HEK293 (cell line): ENCODE measurements at regions not wholly inside any gene's neighbourhood (a gene's known extent, or its start where the extent isn't known, plus 50 kb on each side); places are given as distances from the start of the nearest gene placed in this dataset.

Experiments
- CTCF ChIA-PET: fragments of 350-600 bp; formaldehyde crosslinking; extraction: SDS; loops from one replicate; lab custom pipeline; 2021; ENCODE audit warnings: antibody characterized with exemption; lab: Yijun Ruan, JAX
- POLR2A ChIA-PET: fragments of 300-600 bp; formaldehyde crosslinking; extraction: SDS; loops from one replicate; lab custom pipeline; 2020; ENCODE audit warnings: antibody characterized with exemption, inconsistent platforms; lab: Yijun Ruan, JAX
- H3K27ac ChIP-seq: fragments of 200-500 bp; sonication (Bioruptor generic); 2 replicates; pipeline ENCODE4 v1.5.1; 2014; ENCODE audit warnings: low read depth, low read length, control low read depth, inconsistent platforms; ENCODE audit errors: extremely low read depth
- H3K36me3 ChIP-seq, 2 experiments: fragments of 200-500 bp in 1 of 2; sonication (Bioruptor generic) in 1 of 2; 1 replicate in 1 of 2; 2 replicates in 1 of 2; pipeline ENCODE4 v1.5.1; 2014 to 2017; ENCODE audit warnings: inconsistent platforms in 2 of 2, low read length in 2 of 2; ENCODE audit not compliant: control insufficient read depth in 2 of 2, insufficient read depth in 1 of 2
- H3K4me1 ChIP-seq: fragments of 200-500 bp; sonication (Bioruptor generic); 2 replicates; pipeline ENCODE4 v1.5.1; 2014; ENCODE audit warnings: mild to moderate bottlenecking, low read length, inconsistent platforms; ENCODE audit not compliant: control insufficient read depth, insufficient read depth
- H3K4me3 ChIP-seq: 2 replicates; pipeline ENCODE4 v1.5.1; 2011; ENCODE audit warnings: low read depth, mild to moderate bottlenecking, control low read depth, low read length, moderate library complexity
- H3K9me3 ChIP-seq: fragments of 200-500 bp; sonication (Bioruptor generic); 2 replicates; pipeline ENCODE4 v1.5.1; 2014; ENCODE audit warnings: low read depth, low read length, inconsistent platforms; ENCODE audit not compliant: control insufficient read depth, insufficient read depth
- BCL11A ChIP-seq: fragments of 450-650 bp; formaldehyde crosslinking; IDR thresholded peaks from 2 replicates; pipeline ENCODE4 v1.5.1; 2016; ENCODE audit warnings: low read depth, missing biosample characterization, missing genetic modification characterization
- HIC1 ChIP-seq: fragments of 450-650 bp; formaldehyde crosslinking; IDR thresholded peaks from 2 replicates; pipeline ENCODE4 v1.5.1; 2016; ENCODE audit warnings: missing biosample characterization, missing genetic modification characterization
- HOXD13 ChIP-seq: sonication (generic); formaldehyde crosslinking; IDR thresholded peaks from 2 replicates; pipeline ENCODE4 v1.8.0; 2022; ENCODE audit warnings: missing genetic modification reagents, borderline replicate concordance
- MEIS1 ChIP-seq: sonication (generic); formaldehyde crosslinking; IDR thresholded peaks from 2 replicates; pipeline ENCODE4 v1.8.1; 2022; ENCODE audit warnings: missing genetic modification reagents, mild to moderate bottlenecking, borderline replicate concordance
- MYNN ChIP-seq: fragments of 450-650 bp; formaldehyde crosslinking; IDR thresholded peaks from 2 replicates; pipeline ENCODE4 v1.5.1; 2016; ENCODE audit warnings: missing biosample characterization, missing genetic modification characterization, borderline replicate concordance
- OSR2 ChIP-seq: fragments of 450-650 bp; formaldehyde crosslinking; IDR thresholded peaks from 2 replicates; pipeline ENCODE4 v1.5.1; 2016; ENCODE audit warnings: missing biosample characterization, missing genetic modification characterization
- PRDM4 ChIP-seq: fragments of 450-650 bp; formaldehyde crosslinking; IDR thresholded peaks from 2 replicates; pipeline ENCODE4 v1.5.1; 2017; ENCODE audit warnings: missing biosample characterization, missing genetic modification characterization
- SCRT2 ChIP-seq: fragments of 450-650 bp; formaldehyde crosslinking; IDR thresholded peaks from 2 replicates; pipeline ENCODE4 v1.5.1; 2016; ENCODE audit warnings: missing biosample characterization, missing genetic modification characterization
- SP3 ChIP-seq: fragments of 450-650 bp; formaldehyde crosslinking; IDR thresholded peaks from 2 replicates; pipeline ENCODE4 v1.5.1; 2016; ENCODE audit warnings: missing biosample characterization, missing genetic modification characterization
- TCF7L2 ChIP-seq: IDR thresholded peaks from 2 replicates; pipeline ENCODE4 v1.6.1; 2011; ENCODE audit warnings: low read depth, mild to moderate bottlenecking, inconsistent platforms, low read length, moderate library complexity, borderline replicate concordance
- TSHZ1 ChIP-seq: fragments of 450-650 bp; formaldehyde crosslinking; IDR thresholded peaks from 2 replicates; pipeline ENCODE4 v1.5.1; 2016; ENCODE audit warnings: missing biosample characterization, missing genetic modification characterization, borderline replicate concordance
- ZEB2 ChIP-seq: fragments of 450-650 bp; formaldehyde crosslinking; IDR thresholded peaks from 2 replicates; pipeline ENCODE4 v1.5.1; 2016; ENCODE audit warnings: missing biosample characterization, missing genetic modification characterization
- ZFP37 ChIP-seq: fragments of 450-650 bp; formaldehyde crosslinking; IDR thresholded peaks from 2 replicates; pipeline ENCODE4 v1.5.1; 2016; ENCODE audit warnings: missing biosample characterization, missing genetic modification characterization
- ZIC2 ChIP-seq: fragments of 450-650 bp; formaldehyde crosslinking; IDR thresholded peaks from 2 replicates; pipeline ENCODE4 v1.5.1; 2016; ENCODE audit warnings: missing biosample characterization, missing genetic modification characterization
- ZNF155 ChIP-seq: fragments of 450-650 bp; formaldehyde crosslinking; IDR thresholded peaks from 2 replicates; pipeline ENCODE4 v1.5.1; 2016; ENCODE audit warnings: missing biosample characterization, missing genetic modification characterization
- ZNF366 ChIP-seq: fragments of 450-650 bp; formaldehyde crosslinking; conservative IDR thresholded peaks from 2 replicates; pipeline ENCODE4 v1.5.1; 2016; ENCODE audit warnings: missing biosample characterization, missing genetic modification characterization
- ZNF398 ChIP-seq: fragments of 450-650 bp; formaldehyde crosslinking; IDR thresholded peaks from 2 replicates; pipeline ENCODE4 v1.5.1; 2017; ENCODE audit warnings: missing biosample characterization, missing genetic modification characterization
- ZNF501 ChIP-seq: fragments of 450-650 bp; formaldehyde crosslinking; IDR thresholded peaks from 2 replicates; pipeline ENCODE4 v1.5.1; 2016; ENCODE audit warnings: missing biosample characterization, missing genetic modification characterization
- ZNF596 ChIP-seq: fragments of 450-650 bp; IDR thresholded peaks from 2 replicates; pipeline ENCODE4 v1.5.0; 2018; ENCODE audit warnings: missing biosample characterization, mild to moderate bottlenecking, missing genetic modification characterization, moderate library complexity
- ZNF664 ChIP-seq: fragments of 450-650 bp; formaldehyde crosslinking; IDR thresholded peaks from 2 replicates; pipeline ENCODE4 v1.5.1; 2016; ENCODE audit warnings: missing biosample characterization, missing genetic modification characterization
- ZNF692 ChIP-seq: fragments of 450-650 bp; formaldehyde crosslinking; IDR thresholded peaks from 2 replicates; pipeline ENCODE4 v1.5.1; 2016; ENCODE audit warnings: missing biosample characterization, missing genetic modification characterization
- ZNF701 ChIP-seq: fragments of 450-650 bp; formaldehyde crosslinking; IDR thresholded peaks from 2 replicates; pipeline ENCODE4 v1.5.1; 2016; ENCODE audit warnings: missing biosample characterization, missing genetic modification characterization
- ZNF76 ChIP-seq: fragments of 450-650 bp; formaldehyde crosslinking; IDR thresholded peaks from 2 replicates; pipeline ENCODE4; 2016; ENCODE audit warnings: low read depth, missing biosample characterization, missing genetic modification characterization, borderline replicate concordance
- TF ChIP-seq, protein P1 (sequence below): IDR thresholded peaks from 2 replicates; pipeline ENCODE4 v1.6.1; 2011; ENCODE audit warnings: mild to moderate bottlenecking, low read depth, low read length, borderline replicate concordance

DNA sequence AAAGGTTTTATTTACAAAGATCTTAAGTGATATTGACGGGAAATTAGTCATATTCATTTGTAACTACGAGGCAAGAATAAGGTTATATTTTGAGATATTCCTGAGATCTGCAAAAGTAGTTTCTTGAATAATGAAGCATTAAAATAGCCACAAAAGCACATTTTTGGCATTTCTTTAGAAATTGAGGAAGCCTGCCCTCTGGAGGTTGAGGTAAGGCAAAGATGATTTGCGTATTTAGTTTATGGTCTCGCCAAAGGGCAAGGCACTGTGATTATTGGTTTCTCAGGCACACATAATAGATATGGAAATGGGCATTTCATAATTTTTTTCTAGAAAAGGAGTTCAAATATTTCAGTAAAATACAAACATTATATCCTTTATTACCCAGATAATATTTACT is 143.7 kb upstream of the RPRM start:
- Histone ChIP-seq H3K4me1 (no peaks in the 10 kb centered on the region), H3K4me3 (no peak overlapping the region), H3K9me3 (no peaks in the 10 kb centered on the region), H3K27ac (no peak overlapping the region), H3K36me3 (no peaks in the 10 kb centered on the region)
- TF ChIP-seq MYNN (no peak), MEIS1 (CRISPR knock-in tag) (no peak), ZEB2 (tag by site-specific recombination) (no peak), ZNF664 (tag by site-specific recombination) (no peak), TCF7L2 (no peak), ZNF366 (no peak), OSR2 (tag by site-specific recombination) (no peak), HIC1 (tag by site-specific recombination) (no peak), ZNF501 (tag by site-specific recombination) (no peak), ZIC2 (tag by site-specific recombination) (no peak), ZNF596 (tag by site-specific recombination) (no peak), ZNF398 (tag by site-specific recombination) (no peak), SP3 (no peak), ZNF701 (tag by site-specific recombination) (no peak), BCL11A (tag by site-specific recombination) (no peak)
- TF ChIP-seq, protein P1, sequence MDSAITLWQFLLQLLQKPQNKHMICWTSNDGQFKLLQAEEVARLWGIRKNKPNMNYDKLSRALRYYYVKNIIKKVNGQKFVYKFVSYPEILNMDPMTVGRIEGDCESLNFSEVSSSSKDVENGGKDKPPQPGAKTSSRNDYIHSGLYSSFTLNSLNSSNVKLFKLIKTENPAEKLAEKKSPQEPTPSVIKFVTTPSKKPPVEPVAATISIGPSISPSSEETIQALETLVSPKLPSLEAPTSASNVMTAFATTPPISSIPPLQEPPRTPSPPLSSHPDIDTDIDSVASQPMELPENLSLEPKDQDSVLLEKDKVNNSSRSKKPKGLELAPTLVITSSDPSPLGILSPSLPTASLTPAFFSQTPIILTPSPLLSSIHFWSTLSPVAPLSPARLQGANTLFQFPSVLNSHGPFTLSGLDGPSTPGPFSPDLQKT, result no peak
- ChIA-PET POLR2A (no interaction called here), CTCF (interaction anchor here (0.9 to 1.5 kb wide), 2 partner anchors 10 to 761 kb away, joined by 3 to 6 read pairs; no protein-coding TSS in a partner anchor)

DNA sequence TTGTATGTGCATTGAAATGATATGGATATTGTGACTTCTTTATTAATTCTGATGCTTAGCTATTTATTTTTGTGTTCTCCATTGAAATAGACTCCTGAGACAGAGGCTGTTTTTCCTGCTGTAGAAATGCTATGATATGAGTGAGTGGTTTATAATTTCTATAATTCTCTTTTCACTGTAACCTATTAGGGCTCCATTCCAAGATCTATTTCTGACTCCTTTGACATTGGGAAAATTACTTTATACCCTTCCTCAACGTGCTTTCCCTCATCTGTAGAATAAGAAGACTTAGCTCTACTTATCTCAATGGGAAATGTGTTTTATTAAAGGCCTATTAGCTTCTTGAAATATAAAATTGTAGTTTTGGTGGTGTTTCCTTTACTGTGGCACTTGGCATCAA is 144.5 kb upstream of the RPRM start:
- ChIA-PET CTCF (interaction anchor here (0.9 to 1.5 kb wide), 2 partner anchors 9 to 762 kb away, joined by 3 to 6 read pairs; no protein-coding TSS in a partner anchor), POLR2A (no interaction called here)
- Histone ChIP-seq H3K4me3 (no peak overlapping the region), H3K27ac (no peak overlapping the region), H3K36me3 (no peaks in the 10 kb centered on the region), H3K9me3 (no peaks in the 10 kb centered on the region), H3K4me1 (no peaks in the 10 kb centered on the region)
- no peak for TF ChIP-seq ZNF692 (tag by site-specific recombination)
- no peak for TF ChIP-seq SCRT2 (tag by site-specific recombination)
- TF ChIP-seq BCL11A (tag by site-specific recombination), result no peak
- no peak for TF ChIP-seq TSHZ1 (tag by site-specific recombination)
- TF ChIP-seq ZNF76 (tag by site-specific recombination), result no peak
- TF ChIP-seq ZFP37 (tag by site-specific recombination), result no peak
- TF ChIP-seq HOXD13, result no peak
- no peak for TF ChIP-seq ZNF155 (tag by site-specific recombination)
- TF ChIP-seq PRDM4, result no peak
